MM.1S (cell line): ENCODE measurements at regions not wholly inside any gene's neighbourhood (a gene's known extent, or its start where the extent isn't known, plus 50 kb on each side); places are given as distances from the start of the nearest gene placed in this dataset.

ENCODE experiments used
- DNase-seq: peaks from one replicate; pipeline ENCODE4 v3.0.0-alpha.2; 2015
- H2AFZ ChIP-seq: fragments of 300-600 bp; sonication (generic); 2 replicates; pipeline ENCODE4 v1.6.0; 2016; ENCODE audit warnings: antibody characterized with exemption, low read length
- H3F3A ChIP-seq: fragments of 300-600 bp; sonication (generic); 2 replicates; pipeline ENCODE4 v1.6.1; 2016; ENCODE audit warnings: mild to moderate bottlenecking, antibody characterized with exemption, low read length, moderate library complexity, mixed read lengths; ENCODE audit not compliant: insufficient read depth
- H3K27ac ChIP-seq: fragments of 300-600 bp; sonication (generic); 2 replicates; pipeline ENCODE4 v1.5.1; 2016; ENCODE audit warnings: mild to moderate bottlenecking, low read length
- H3K27me3 ChIP-seq: fragments of 300-600 bp; sonication (generic); replicated peaks from 2 replicates; pipeline ENCODE4 v1.6.0; 2016; ENCODE audit warnings: low read length; ENCODE audit not compliant: insufficient read depth
- H3K36me3 ChIP-seq: fragments of 300-600 bp; sonication (generic); replicated peaks from 2 replicates; pipeline ENCODE4 v1.6.1; 2016; ENCODE audit warnings: mild to moderate bottlenecking, low read length, mixed read lengths; ENCODE audit not compliant: insufficient read depth
- H3K4me1 ChIP-seq: fragments of 300-600 bp; sonication (generic); 2 replicates; pipeline ENCODE4 v1.6.1; 2016; ENCODE audit warnings: low read length, mixed read lengths
- H3K4me2 ChIP-seq: fragments of 300-600 bp; sonication (generic); 2 replicates; pipeline ENCODE4 v1.6.0; 2016; ENCODE audit warnings: low read depth, low read length
- H3K4me3 ChIP-seq: fragments of 300-600 bp; sonication (generic); 2 replicates; pipeline ENCODE4 v1.5.1; 2016; ENCODE audit warnings: low read length, mixed read lengths
- H3K79me2 ChIP-seq: fragments of 300-600 bp; sonication (generic); 2 replicates; pipeline ENCODE4 v1.6.1; 2016; ENCODE audit warnings: mixed run types, low read length, mixed read lengths
- H3K9ac ChIP-seq: fragments of 300-600 bp; sonication (generic); 2 replicates; pipeline ENCODE4 v1.6.1; 2016; ENCODE audit warnings: low read length, mixed read lengths
- H3K9me2 ChIP-seq: fragments of 300-600 bp; sonication (generic); replicated peaks from 2 replicates; pipeline ENCODE4 v1.6.1; 2016; ENCODE audit warnings: mild to moderate bottlenecking, low read length, mixed read lengths; ENCODE audit not compliant: insufficient read depth
- H3K9me3 ChIP-seq: fragments of 300-600 bp; sonication (generic); replicated peaks from 2 replicates; pipeline ENCODE4 v1.6.1; 2016; ENCODE audit warnings: mild to moderate bottlenecking, low read length, mixed read lengths; ENCODE audit not compliant: insufficient read depth
- H4K20me1 ChIP-seq: fragments of 300-600 bp; sonication (generic); 2 replicates; pipeline ENCODE4 v1.6.1; 2016; ENCODE audit warnings: mild to moderate bottlenecking, low read length, moderate library complexity, mixed read lengths; ENCODE audit not compliant: insufficient read depth
- CTCF ChIP-seq: fragments of 300-600 bp; sonication (generic); IDR thresholded peaks from 2 replicates; pipeline ENCODE4 v1.5.1; 2016; ENCODE audit warnings: antibody characterized with exemption, low read length, mixed read lengths
- EZH2 ChIP-seq: fragments of 300-600 bp; sonication (generic); optimal IDR thresholded peaks from 2 replicates; pipeline ENCODE3; 2017; ENCODE audit warnings: low read depth, mild to moderate bottlenecking, antibody characterized with exemption, low read length, mixed read lengths
- EZH2phosphoT487 ChIP-seq: fragments of 300-600 bp; sonication (generic); IDR thresholded peaks from 2 replicates; pipeline ENCODE4 v1.6.1; 2018; ENCODE audit warnings: antibody characterized with exemption, low read length

DNA sequence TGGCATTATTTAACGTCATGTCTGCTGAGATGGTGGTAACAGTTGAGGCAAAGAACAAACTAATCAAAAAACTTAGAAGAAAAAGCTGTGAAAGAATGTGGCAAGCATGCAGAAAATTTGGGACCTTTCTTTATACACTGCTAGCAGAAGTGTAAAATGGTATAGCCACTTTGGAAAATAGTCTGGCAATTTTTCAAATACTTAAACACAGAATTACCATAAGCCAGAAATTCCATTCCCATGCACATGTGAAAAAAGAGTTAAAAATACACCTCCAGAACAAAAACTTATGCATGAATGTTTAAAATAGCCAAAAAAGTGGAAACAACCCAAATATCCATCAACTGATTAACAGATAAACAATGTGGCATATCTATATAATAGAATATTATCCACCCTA is 613.3 kb downstream of the TBL1XR1 start:
- H3K79me2 ChIP-seq = no peaks in the 10 kb centered on the region
- H3K27ac ChIP-seq = no peak overlapping the region
- no peaks in the 10 kb centered on the region for H3K9me2 ChIP-seq
- H3K9ac ChIP-seq = no peak overlapping the region
- peaks cover 10% of the 10 kb centered on the region for H3F3A ChIP-seq
- TF ChIP-seq EZH2phosphoT487 = no peak
- no peak for TF ChIP-seq EZH2
- no peak for TF ChIP-seq CTCF
- no peak overlapping the region for H3K4me2 ChIP-seq
- no peak overlapping the region for H3K4me3 ChIP-seq
- DNase-seq = no peak
- no peaks in the 10 kb centered on the region for H4K20me1 ChIP-seq
- H3K36me3 ChIP-seq = no peaks in the 10 kb centered on the region
- H2AFZ ChIP-seq = no peak overlapping the region
- H3K27me3 ChIP-seq = no peaks in the 10 kb centered on the region
- no peaks in the 10 kb centered on the region for H3K9me3 ChIP-seq
- peaks cover 17% of the 10 kb centered on the region for H3K4me1 ChIP-seq

GRCh38 chr3:176581589-176581988 is 615.7 kb downstream of the TBL1XR1 start:
- no peaks in the 10 kb centered on the region for H3K36me3 ChIP-seq
- no peak overlapping the region for H2AFZ ChIP-seq
- no peak overlapping the region for H3K9ac ChIP-seq
- peaks cover 10% of the 10 kb centered on the region for H3K4me1 ChIP-seq
- no peaks in the 10 kb centered on the region for H3K9me3 ChIP-seq
- no peaks in the 10 kb centered on the region for H3K27me3 ChIP-seq
- peaks cover 3% of the 10 kb centered on the region for H3F3A ChIP-seq
- no peaks in the 10 kb centered on the region for H3K9me2 ChIP-seq
- no peaks in the 10 kb centered on the region for H3K79me2 ChIP-seq
- no peak for DNase-seq
- no peak overlapping the region for H3K27ac ChIP-seq
- H3K4me3 ChIP-seq = no peak overlapping the region
- no peak for TF ChIP-seq EZH2phosphoT487
- no peak for TF ChIP-seq EZH2
- no peak for TF ChIP-seq CTCF
- H3K4me2 ChIP-seq = no peak overlapping the region
- no peaks in the 10 kb centered on the region for H4K20me1 ChIP-seq

GRCh38 chr3:176579711-176580185 is 617.5 kb downstream of the TBL1XR1 start:
- H3K4me1 ChIP-seq = peaks cover 7% of the 10 kb centered on the region
- no peak for DNase-seq
- no peaks in the 10 kb centered on the region for H3K36me3 ChIP-seq
- no peaks in the 10 kb centered on the region for H3F3A ChIP-seq
- H3K9me3 ChIP-seq = no peaks in the 10 kb centered on the region
- no peak overlapping the region for H3K27ac ChIP-seq
- no peak overlapping the region for H2AFZ ChIP-seq
- no peaks in the 10 kb centered on the region for H4K20me1 ChIP-seq
- H3K9ac ChIP-seq = no peak overlapping the region
- no peaks in the 10 kb centered on the region for H3K79me2 ChIP-seq
- H3K9me2 ChIP-seq = no peaks in the 10 kb centered on the region
- H3K4me2 ChIP-seq = no peak overlapping the region
- no peak overlapping the region for H3K4me3 ChIP-seq
- TF ChIP-seq EZH2 (no peak), EZH2phosphoT487 (no peak), CTCF (no peak)
- H3K27me3 ChIP-seq = no peaks in the 10 kb centered on the region
